ENCODE measurements at regions not wholly inside any gene's neighbourhood (a gene's known extent, or its start where the extent isn't known, plus 50 kb on each side); places are given as distances from the start of the nearest gene placed in this dataset.

- TF ChIP-seq PRDM15 (CRISPR knock-in tag; IDR thresholded peaks at IDR 0.05) (no peak), POLR2A (IDR thresholded peaks at IDR 0.05; ENCODE audit: low read depth, low read length) (no peak), BCL3 (IDR thresholded peaks at IDR 0.05; ENCODE audit: borderline replicate concordance, insufficient read depth, low read depth, low read length, poor library complexity, severe bottlenecking) (no peak), BHLHE40 (IDR thresholded peaks at IDR 0.05; ENCODE audit: borderline replicate concordance in 1 of 2, low read depth in 2 of 2, low read length in 1 of 2) (no peak)
These were observed 98.4 kb upstream of the OR9G4 start (continued) for GRCh38 chr11:56846631-56847576.

Data from GM12878 (cell line).